NB4 (cell line): ENCODE measurements at regions not wholly inside any gene's neighbourhood (a gene's known extent, or its start where the extent isn't known, plus 50 kb on each side); places are given as distances from the start of the nearest gene placed in this dataset.

Experiments used
- DNase-seq: peaks from one replicate; pipeline ENCODE4 v3.0.0; 2010; ENCODE audit warnings: low read depth
- H3K4me3 ChIP-seq: one replicate; pipeline ENCODE4 v1.5.1; 2011; ENCODE audit warnings: mild to moderate bottlenecking, low read depth, low read length, moderate library complexity
- CTCF ChIP-seq: IDR thresholded peaks from one replicate; pipeline ENCODE4 v1.5.1; 2012; ENCODE audit warnings: low read depth, low read length
- MAX ChIP-seq: IDR thresholded peaks from 2 replicates; pipeline ENCODE4 v1.6.1; 2011; ENCODE audit warnings: low read depth, low read length
- MYC ChIP-seq: IDR thresholded peaks from 2 replicates; pipeline ENCODE4 v1.6.1; 2011; ENCODE audit warnings: low read depth, low read length
- POLR2A ChIP-seq: IDR thresholded peaks from 2 replicates; pipeline ENCODE4 v1.6.1; 2011; ENCODE audit warnings: mild to moderate bottlenecking; ENCODE audit not compliant: insufficient read length; ENCODE audit errors: extremely low read depth

GRCh38 chr9:73371801-73372200, 220.1 kb downstream of the ANXA1 start:
- DNase-seq: no peak

GRCh38 chr9:73380411-73380810, 228.7 kb downstream of the ANXA1 start:
- no peak for TF ChIP-seq MAX
- no peak for TF ChIP-seq MYC
- no peak for TF ChIP-seq POLR2A
- no peak for TF ChIP-seq CTCF
- H3K4me3 ChIP-seq: no peak overlapping the region
- no peak for DNase-seq

More at GRCh38 chr9:73371801-73372200, 220.1 kb downstream of the ANXA1 start:
- no peak for TF ChIP-seq POLR2A
- TF ChIP-seq MAX: no peak
- TF ChIP-seq MYC: no peak
- no peak for TF ChIP-seq CTCF
- no peak overlapping the region for H3K4me3 ChIP-seq

- TF ChIP-seq CTCF (no peak), POLR2A (no peak), MAX (no peak), MYC (no peak)
- no peak overlapping the region for H3K4me3 ChIP-seq
- no peak for DNase-seq
Observed at GRCh38 chr9:73402081-73403028, 250.7 kb downstream of the ANXA1 start.

GRCh38 chr9:73411494-73411893, 259.8 kb downstream of the ANXA1 start:
- no peak for DNase-seq
- TF ChIP-seq MYC: no peak
- TF ChIP-seq MAX: no peak
- no peak for TF ChIP-seq CTCF
- no peak for TF ChIP-seq POLR2A
- H3K4me3 ChIP-seq: no peak overlapping the region

GRCh38 chr9:73412874-73413273, 261.2 kb downstream of the ANXA1 start:
- H3K4me3 ChIP-seq: no peak overlapping the region
- no peak for DNase-seq
- TF ChIP-seq MAX (no peak), MYC (no peak), CTCF (no peak), POLR2A (no peak)
